GM12872 (cell line): ENCODE measurements at regions not wholly inside any gene's neighbourhood (a gene's known extent, or its start where the extent isn't known, plus 50 kb on each side); places are given as distances from the start of the nearest gene placed in this dataset.

Source experiments
- CTCF ChIP-seq: IDR thresholded peaks from 3 replicates; pipeline ENCODE4 v1.5.1; 2011; ENCODE audit warnings: low read depth, mild to moderate bottlenecking, low read length, moderate library complexity; ENCODE audit not compliant: insufficient read depth

GRCh38 chr3:59698091-59698490 is 648.3 kb upstream of the CFAP20DC start:
- TF ChIP-seq CTCF = no peak

- TF ChIP-seq CTCF = no peak
Measured at GRCh38 chr3:59696783-59697182, 647.0 kb upstream of the CFAP20DC start.

GRCh38 chr3:59695860-59696259 is 646.0 kb upstream of the CFAP20DC start:
- no peak for TF ChIP-seq CTCF

GRCh38 chr3:59692117-59692516 is 642.3 kb upstream of the CFAP20DC start:
- TF ChIP-seq CTCF = no peak

- no peak for TF ChIP-seq CTCF
Measured at GRCh38 chr3:59690886-59691285, 641.1 kb upstream of the CFAP20DC start.

- TF ChIP-seq CTCF = no peak
Measured at GRCh38 chr3:59688636-59689035, 638.8 kb upstream of the CFAP20DC start.

- TF ChIP-seq CTCF = no peak
Measured at GRCh38 chr3:59685432-59685831, 635.6 kb upstream of the CFAP20DC start.

GRCh38 chr3:59684766-59685165 is 634.9 kb upstream of the CFAP20DC start:
- no peak for TF ChIP-seq CTCF
